Activated T-cell treated with anti-CD3 and anti-CD28 coated beads, Interleukin-2, amount 50 U/mL, for 72 hours (primary cell): ENCODE measurements at regions not wholly inside any gene's neighbourhood (a gene's known extent, or its start where the extent isn't known, plus 50 kb on each side); places are given as distances from the start of the nearest gene placed in this dataset.

Experiments
- ATAC-seq, 2 donors: fragments of 150-1000 bp; cut with Tn5 transposase; replicated peaks in 1 of 2; 2 replicates each; pipeline ENCODE4 v1.10.0; 2021; ENCODE audit warnings: moderate library complexity in 2 of 2, mild to moderate bottlenecking in 1 of 2
- DNase-seq, 2 donors: peaks; one replicate each; pipeline ENCODE4 v3.0.0; 2021 to 2022; ENCODE audit warnings: mixed read lengths in 1 of 2
- H3K27ac Mint-ChIP-seq: one replicate; pipeline ENCODE4 v1.8.0; 2022; ENCODE audit warnings: mild to moderate bottlenecking, moderate library complexity, mixed read lengths
- H3K27me3 Mint-ChIP-seq: one replicate; pipeline ENCODE4 v1.8.0; 2022; ENCODE audit warnings: low read depth, mixed read lengths
- H3K36me3 Mint-ChIP-seq, 2 donors: one replicate each; pipeline ENCODE4 v1.8.0; 2022; ENCODE audit warnings: mixed read lengths in 2 of 2, mild to moderate bottlenecking in 1 of 2; ENCODE audit not compliant: insufficient read depth in 2 of 2
- H3K4me1 Mint-ChIP-seq: one replicate; pipeline ENCODE4 v1.8.0; 2022; ENCODE audit warnings: low read depth, mixed read lengths
- H3K4me3 Mint-ChIP-seq, 2 donors: one replicate each; pipeline ENCODE4 v1.8.0; 2022; ENCODE audit warnings: mild to moderate bottlenecking in 2 of 2, mixed read lengths in 2 of 2, moderate library complexity in 2 of 2
- H3K9me3 Mint-ChIP-seq, 2 donors: one replicate each; pipeline ENCODE4 v1.8.0; 2022; ENCODE audit warnings: mixed read lengths in 2 of 2

DNA sequence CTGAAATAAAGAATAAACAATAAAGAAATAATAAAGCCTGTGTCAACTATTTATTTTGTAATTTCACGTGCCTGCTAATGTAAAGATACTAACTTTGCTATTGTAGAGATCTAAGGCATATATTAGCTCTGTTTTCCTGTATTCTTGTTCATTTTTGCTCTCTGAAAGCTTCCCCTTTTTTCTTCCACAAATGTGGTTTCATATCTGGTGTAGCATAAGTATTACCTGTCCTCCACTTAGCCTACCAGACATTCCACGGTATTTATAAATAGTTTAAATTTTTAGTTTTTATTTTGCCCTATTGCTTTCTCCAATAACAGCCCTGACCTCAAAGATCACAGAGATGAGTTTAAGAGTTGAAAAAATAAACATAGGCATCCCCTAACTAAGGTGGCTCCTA is 92.6 kb upstream of the ATP2B1 start:
- Mint-ChIP-seq H3K9me3 (no peaks in the 10 kb centered on the region), H3K4me1 (no peaks in the 10 kb centered on the region), H3K27me3 (no peaks in the 10 kb centered on the region), H3K4me3 (no peak overlapping the region), H3K36me3 (no peaks in the 10 kb centered on the region), H3K27ac (no peak overlapping the region)
- no peak for ATAC-seq
- DNase-seq, result no peak

DNA sequence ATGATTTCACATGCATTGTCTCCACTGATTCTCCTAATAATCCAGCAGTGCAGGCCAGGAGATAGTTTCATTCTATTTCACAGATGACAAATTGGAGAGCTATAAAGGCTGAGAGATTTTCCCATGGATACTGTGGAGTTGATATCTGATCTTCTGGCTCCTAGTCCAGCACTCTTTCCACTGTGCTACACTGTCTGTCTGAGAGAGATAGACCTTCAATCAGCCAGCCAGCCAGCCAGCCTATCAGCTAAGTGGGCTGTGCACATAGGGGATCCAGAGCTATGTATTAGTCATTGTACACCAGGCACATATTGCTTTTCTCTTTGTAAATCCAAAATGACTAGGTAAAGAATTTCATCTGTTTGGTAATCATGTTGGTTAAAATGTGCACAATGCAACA is 91.8 kb upstream of the ATP2B1 start:
- Mint-ChIP-seq H3K27me3 (no peaks in the 10 kb centered on the region), H3K36me3 (no peaks in the 10 kb centered on the region), H3K4me3 (no peak overlapping the region), H3K4me1 (no peaks in the 10 kb centered on the region), H3K9me3 (no peaks in the 10 kb centered on the region), H3K27ac (no peak overlapping the region)
- DNase-seq (no peak), ATAC-seq (no peak)

DNA sequence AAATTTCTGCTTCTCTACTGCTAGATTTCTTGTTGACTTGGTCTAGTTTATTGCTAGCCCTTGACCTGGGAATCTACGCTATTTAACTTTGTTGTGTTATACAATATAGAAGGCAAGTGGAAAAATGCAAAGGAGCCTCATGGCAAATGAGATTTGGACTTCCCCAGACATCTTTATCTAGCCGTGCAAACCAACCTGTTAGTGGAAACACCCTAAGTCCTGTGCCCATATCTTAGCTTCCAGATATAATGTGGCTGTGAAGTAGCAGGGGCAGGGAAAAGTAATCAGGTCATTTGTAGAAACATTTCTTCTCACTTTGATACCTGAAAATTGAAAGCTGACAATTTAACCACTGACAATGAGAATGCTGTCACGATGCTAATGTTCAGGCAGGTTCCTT is 90.7 kb upstream of the ATP2B1 start:
- Mint-ChIP-seq H3K27me3 (no peaks in the 10 kb centered on the region), H3K4me1 (no peaks in the 10 kb centered on the region), H3K9me3 (no peaks in the 10 kb centered on the region), H3K27ac (no peak overlapping the region), H3K4me3 (no peak overlapping the region), H3K36me3 (no peaks in the 10 kb centered on the region)
- no peak for DNase-seq
- no peak for ATAC-seq

DNA sequence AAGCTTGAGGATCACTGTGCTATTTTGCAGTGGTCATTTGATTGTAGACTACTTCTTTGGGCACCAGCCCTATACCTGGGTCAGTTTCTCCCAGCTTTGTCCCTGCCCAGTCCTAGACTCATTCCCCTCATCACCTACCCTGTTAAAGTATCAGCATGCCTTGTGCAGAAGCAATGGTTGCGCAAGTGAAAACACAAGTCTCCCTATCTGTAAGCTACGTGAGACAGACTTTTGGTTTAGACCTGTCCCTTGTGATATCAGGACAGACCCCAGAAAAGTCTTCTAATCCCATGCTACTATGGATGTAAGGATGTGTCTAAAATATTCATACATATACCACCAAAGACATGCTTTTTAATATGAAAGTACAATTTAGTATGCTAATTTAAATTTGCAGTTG is 88.8 kb upstream of the ATP2B1 start:
- Mint-ChIP-seq H3K27me3 (no peaks in the 10 kb centered on the region), H3K9me3 (no peaks in the 10 kb centered on the region), H3K27ac (no peak overlapping the region), H3K4me3 (no peak overlapping the region), H3K36me3 (no peaks in the 10 kb centered on the region), H3K4me1 (no peaks in the 10 kb centered on the region)
- ATAC-seq, result no peak
- no peak for DNase-seq

DNA sequence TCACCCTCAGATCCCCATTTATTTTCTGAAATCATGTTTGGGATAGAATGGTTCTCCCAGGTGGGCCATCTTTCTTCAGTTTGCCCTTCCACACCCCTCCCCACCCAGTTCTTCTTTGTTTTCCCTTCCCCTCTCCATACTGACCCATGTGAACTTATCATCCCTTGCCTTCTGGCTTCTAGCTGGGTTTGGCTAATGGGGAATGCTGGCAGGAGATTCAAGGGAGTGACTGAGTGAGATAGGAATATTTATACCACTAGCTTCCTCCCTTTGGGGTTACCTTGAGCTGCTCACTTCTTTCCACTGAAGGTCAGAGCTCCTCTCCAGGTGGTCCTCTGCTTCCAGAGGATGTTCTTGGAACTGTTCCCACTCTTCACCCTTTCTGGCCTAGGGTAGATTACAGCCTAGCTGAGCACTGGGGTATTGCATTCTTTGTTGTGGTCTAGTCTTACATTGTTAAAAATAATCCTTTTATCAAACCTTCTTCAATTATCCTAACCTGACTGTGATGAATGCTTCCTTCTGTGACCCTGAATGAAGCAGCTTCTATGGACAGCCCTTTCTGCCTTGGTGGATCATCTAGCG is 88.3 kb upstream of the ATP2B1 start:
- no peaks in the 10 kb centered on the region for H3K9me3 Mint-ChIP-seq
- no peak for ATAC-seq
- no peak overlapping the region for H3K4me3 Mint-ChIP-seq
- no peak overlapping the region for H3K27ac Mint-ChIP-seq
- H3K4me1 Mint-ChIP-seq, result no peaks in the 10 kb centered on the region
- H3K27me3 Mint-ChIP-seq, result no peaks in the 10 kb centered on the region
- H3K36me3 Mint-ChIP-seq, result no peaks in the 10 kb centered on the region
- DNase-seq, result no peak

DNA sequence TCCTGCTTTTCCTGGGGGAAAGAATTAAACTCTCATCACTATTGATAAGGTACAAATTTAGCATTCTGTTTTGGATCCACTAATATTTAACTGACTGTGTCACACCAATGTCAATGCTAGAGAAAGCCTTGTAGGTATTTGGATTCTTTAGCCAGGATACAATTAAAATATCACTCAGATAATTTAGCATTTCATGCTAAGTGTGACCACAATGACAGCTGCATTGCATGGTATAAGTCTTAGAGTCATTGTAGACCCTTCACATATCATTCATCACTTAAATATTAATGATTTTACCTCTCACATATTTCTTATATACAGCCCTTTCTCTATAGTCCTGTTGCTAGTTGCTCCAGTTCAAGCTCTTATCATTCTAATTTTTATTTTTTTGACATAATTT is 85.3 kb upstream of the ATP2B1 start:
- Mint-ChIP-seq H3K9me3 (no peaks in the 10 kb centered on the region), H3K27me3 (no peaks in the 10 kb centered on the region), H3K27ac (peak overlapping the region; percentile 45), H3K36me3 (no peaks in the 10 kb centered on the region), H3K4me1 (no peaks in the 10 kb centered on the region), H3K4me3 (no peak overlapping the region)
- no peak for DNase-seq
- no peak for ATAC-seq

DNA sequence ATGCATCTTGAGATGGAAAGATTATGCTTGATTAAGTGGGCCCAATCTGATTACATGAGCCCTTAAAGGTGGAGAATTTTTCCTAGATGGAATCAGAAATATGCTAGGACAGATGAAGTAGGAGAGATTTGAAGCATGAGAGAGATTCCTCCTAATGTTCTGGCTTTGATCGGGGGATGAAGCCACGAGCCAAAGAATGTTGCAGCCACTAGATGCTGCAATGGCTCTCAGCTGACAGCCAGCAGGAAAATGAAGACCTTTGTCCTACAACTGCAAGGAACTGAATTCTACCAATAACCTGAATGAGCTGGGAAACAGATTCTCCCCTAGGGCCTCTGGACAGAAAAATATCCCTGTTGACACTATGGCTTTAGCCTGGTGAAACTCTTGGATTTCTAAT is 82.6 kb upstream of the ATP2B1 start:
- Mint-ChIP-seq H3K4me3 (no peak overlapping the region), H3K9me3 (peaks cover 0 to 2% of the 10 kb centered on the region in 2 donors), H3K27ac (no peak overlapping the region), H3K27me3 (no peaks in the 10 kb centered on the region), H3K4me1 (no peaks in the 10 kb centered on the region), H3K36me3 (peaks cover 3 to 10% of the 10 kb centered on the region in 2 donors)
- ATAC-seq, result no peak
- no peak for DNase-seq

DNA sequence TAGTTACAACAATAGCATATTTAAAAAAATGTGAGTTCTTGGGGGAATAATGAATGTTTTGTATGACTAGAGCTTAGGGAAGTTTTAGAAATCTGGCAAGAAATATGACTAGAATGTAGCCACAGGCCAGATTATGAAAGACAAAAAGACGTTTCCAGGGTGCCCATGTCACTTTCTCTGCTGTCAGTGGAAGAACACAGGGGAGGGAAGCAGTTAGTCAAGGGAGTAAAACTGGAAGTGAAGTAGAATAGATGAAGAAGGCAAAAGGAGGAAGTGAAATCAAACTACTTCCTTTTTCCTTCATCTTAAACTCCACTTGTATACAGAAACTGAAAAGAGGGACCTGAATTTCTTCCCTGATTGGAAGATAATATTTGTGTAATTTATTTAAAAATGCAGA is 81.2 kb upstream of the ATP2B1 start:
- ATAC-seq (no peak), DNase-seq (no peak)
- no peaks in the 10 kb centered on the region for H3K4me1 Mint-ChIP-seq
- H3K27me3 Mint-ChIP-seq, result no peaks in the 10 kb centered on the region
- peaks cover 5 to 8% of the 10 kb centered on the region in 2 donors for H3K9me3 Mint-ChIP-seq
- H3K36me3 Mint-ChIP-seq, result peaks cover 7 to 18% of the 10 kb centered on the region in 2 donors
- H3K27ac Mint-ChIP-seq, result no peak overlapping the region
- H3K4me3 Mint-ChIP-seq, result no peak overlapping the region

DNA sequence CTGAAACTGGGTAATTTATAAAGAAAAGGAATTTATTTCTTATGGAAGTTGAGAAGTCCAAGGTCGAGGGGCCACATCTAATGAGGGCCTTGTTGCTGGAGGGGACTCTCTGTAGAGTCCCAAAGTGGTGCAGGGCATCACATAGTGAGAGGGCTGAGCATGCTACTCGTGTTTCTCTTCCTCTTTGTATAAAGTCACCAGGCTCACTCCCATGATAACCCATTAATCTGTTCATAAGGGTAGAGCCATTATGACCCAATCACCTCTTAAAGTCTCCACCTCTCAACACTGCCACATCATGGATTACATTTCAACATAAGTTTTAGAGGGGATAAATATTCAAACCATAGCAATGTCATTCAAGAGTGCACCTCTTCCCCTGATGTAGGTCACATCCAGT is 79.1 kb upstream of the ATP2B1 start:
- H3K9me3 Mint-ChIP-seq, result peaks cover 8 to 9% of the 10 kb centered on the region in 2 donors
- no peak overlapping the region for H3K27ac Mint-ChIP-seq
- peaks cover 7 to 18% of the 10 kb centered on the region in 2 donors for H3K36me3 Mint-ChIP-seq
- no peak overlapping the region for H3K4me3 Mint-ChIP-seq
- H3K27me3 Mint-ChIP-seq, result no peaks in the 10 kb centered on the region
- no peak for ATAC-seq
- no peak for DNase-seq
- no peaks in the 10 kb centered on the region for H3K4me1 Mint-ChIP-seq

DNA sequence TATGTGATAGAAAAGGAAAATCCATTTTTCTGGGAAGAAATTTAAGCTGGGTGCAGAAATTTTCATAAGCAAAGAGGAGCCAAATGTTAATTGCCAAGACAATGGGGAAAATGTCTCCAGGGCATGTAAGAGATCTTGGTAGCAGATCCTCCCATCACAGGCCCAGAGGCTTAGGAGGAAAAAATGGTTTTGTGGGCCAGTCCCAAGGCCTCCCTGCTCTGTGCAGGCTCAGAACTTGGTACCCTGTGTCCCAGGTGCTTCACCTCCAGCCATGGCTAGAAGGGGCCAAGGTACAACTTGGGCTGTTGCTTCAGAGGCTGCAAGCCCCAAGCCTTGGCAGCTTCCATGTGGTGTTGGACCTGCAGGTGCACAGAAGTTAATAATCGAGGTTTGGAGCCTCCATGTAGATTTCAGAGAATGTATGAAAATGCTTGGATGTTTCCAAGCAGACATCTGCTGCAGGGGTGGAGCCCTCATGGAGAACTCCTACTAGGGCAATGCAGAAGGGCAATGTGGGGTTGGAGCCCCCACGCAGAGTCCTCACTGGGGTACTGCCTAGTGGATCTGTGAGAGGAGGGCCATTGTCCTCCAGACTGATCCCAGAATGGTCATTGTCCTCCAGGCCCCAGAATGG is 77.7 kb upstream of the ATP2B1 start:
- H3K27ac Mint-ChIP-seq, result no peak overlapping the region
- no peak overlapping the region for H3K4me3 Mint-ChIP-seq
- DNase-seq, result no peak
- peaks cover 8 to 9% of the 10 kb centered on the region in 2 donors for H3K9me3 Mint-ChIP-seq
- ATAC-seq, result no peak
- H3K27me3 Mint-ChIP-seq, result no peaks in the 10 kb centered on the region
- H3K4me1 Mint-ChIP-seq, result no peaks in the 10 kb centered on the region
- H3K36me3 Mint-ChIP-seq, result peaks cover 7 to 18% of the 10 kb centered on the region in 2 donors

DNA sequence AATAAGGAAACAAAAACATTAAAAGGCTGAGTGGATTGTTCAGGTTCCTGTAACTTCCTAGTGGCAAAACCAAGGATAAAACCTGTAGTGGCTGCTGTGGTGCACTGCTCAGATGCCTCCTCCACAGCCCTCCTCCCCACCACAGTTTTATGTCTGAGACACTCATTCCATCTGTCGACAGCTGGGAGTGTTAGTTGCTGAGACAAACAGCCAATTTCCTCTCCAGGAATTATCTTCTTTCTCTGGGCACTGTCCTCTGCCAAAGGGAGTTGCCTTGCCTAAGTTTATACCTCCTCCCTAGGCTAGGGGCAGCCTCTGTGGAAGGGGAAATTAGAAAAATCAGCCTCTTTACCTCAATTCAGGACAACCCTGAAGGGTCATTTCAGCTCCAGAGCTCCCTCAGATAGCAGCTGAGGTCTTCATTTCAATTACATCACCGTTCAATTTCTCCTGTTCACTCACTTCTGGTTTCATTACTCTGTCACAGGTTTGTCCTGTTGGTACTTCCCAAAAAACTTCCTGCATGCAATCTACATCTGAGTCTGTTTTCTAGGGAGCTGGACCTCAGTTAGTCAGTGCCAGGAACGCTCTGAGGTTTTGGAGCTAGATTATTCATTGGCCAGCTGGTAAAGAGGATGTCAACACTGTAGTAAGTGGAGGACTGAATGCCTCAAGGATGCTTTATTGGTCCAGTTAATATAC is 74.9 kb upstream of the ATP2B1 start:
- no peak overlapping the region for H3K27ac Mint-ChIP-seq
- ATAC-seq, result no peak
- no peak overlapping the region for H3K4me3 Mint-ChIP-seq
- peaks cover 8 to 9% of the 10 kb centered on the region in 2 donors for H3K9me3 Mint-ChIP-seq
- H3K4me1 Mint-ChIP-seq, result no peaks in the 10 kb centered on the region
- no peak for DNase-seq
- H3K27me3 Mint-ChIP-seq, result no peaks in the 10 kb centered on the region
- H3K36me3 Mint-ChIP-seq, result peaks cover 7 to 18% of the 10 kb centered on the region in 2 donors

DNA sequence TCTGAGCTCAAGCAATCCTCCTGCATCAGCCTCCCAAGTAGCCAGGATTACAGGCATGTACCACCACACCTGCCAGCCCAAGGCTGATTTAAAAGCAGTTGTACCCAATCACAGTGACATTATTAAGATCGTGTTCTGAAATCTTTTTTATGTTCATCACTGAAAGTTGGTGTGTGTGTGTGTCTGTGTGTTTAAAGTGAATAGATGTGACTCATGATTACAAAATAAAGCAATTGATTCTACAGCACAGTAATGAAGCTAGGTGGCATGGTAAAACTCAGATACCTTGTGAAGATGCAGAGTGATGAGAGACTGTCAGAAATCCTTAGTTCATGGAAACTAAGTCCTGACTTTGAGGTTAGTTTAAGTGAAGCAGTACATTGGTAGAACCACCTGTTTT is 74.2 kb upstream of the ATP2B1 start:
- Mint-ChIP-seq H3K4me1 (peaks cover 4% of the 10 kb centered on the region), H3K27ac (no peak overlapping the region), H3K9me3 (peaks cover 8 to 10% of the 10 kb centered on the region in 2 donors), H3K36me3 (peaks cover 7 to 18% of the 10 kb centered on the region in 2 donors), H3K4me3 (no peak overlapping the region), H3K27me3 (no peaks in the 10 kb centered on the region)
- ATAC-seq (no peak), DNase-seq (no peak)

DNA sequence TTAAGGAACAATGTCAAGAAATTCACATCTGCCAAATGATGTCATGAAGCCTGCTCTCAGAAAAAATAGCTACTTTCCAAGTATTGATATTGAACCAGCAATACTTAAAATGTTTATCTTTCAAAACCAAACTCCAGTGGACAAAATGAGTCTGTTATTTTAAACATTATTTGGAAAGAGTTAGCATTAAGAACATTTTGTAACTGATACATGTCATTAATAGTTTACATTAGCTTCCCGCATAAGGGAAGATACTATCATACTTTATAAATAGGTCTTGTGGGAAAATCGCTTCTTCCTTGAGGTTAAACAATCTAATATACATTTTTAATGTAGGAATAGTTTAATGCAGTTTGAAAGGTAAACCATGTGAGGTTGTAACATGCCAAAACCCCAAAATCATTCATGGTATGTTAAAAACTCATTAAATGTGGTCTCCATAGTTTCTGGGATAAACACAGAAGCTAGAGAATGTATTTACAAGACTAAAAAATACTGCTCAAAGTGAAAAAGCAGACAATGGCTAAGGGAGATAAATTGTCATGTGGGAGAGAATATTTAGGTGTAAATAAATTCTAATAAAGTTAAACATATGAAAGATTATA is 73.4 kb upstream of the ATP2B1 start:
- Mint-ChIP-seq H3K27me3 (no peaks in the 10 kb centered on the region), H3K4me1 (peaks cover 7% of the 10 kb centered on the region), H3K9me3 (peaks cover 7 to 10% of the 10 kb centered on the region in 2 donors), H3K4me3 (no peak overlapping the region), H3K27ac (no peak overlapping the region), H3K36me3 (peaks cover 6 to 13% of the 10 kb centered on the region in 2 donors)
- no peak for ATAC-seq
- no peak for DNase-seq
